IPS-NIHi7 (cell line): ENCODE measurements at regions not wholly inside any gene's neighbourhood (a gene's known extent, or its start where the extent isn't known, plus 50 kb on each side); places are given as distances from the start of the nearest gene placed in this dataset.

Source experiments
- DNase-seq: peaks from one replicate; pipeline ENCODE4 v3.0.0; 2012; ENCODE audit warnings: mixed read lengths; ENCODE audit errors: extremely low spot score

- DNase-seq, result no peak
Observed at GRCh38 chr14:28673056-28673455, 93.5 kb upstream of the FOXG1 start.

DNA sequence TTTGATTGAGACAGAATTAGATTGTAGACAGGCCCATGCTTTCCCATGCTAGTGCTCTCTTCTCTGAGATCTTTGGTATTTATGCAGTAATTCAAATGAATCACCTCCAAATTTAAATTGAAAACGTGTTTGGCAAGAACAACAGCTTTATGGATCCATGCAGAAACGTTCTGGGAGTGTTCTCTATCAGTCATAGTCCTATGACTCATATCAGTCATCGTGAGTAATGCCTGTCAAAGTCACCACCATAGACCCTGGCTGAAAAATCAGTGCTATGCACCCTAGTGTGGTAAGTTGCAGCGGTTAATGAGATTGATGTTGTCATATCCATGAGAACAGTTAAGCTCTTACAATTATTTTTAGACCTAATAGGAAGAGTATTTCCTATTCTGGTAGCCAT is 90.1 kb upstream of the FOXG1 start:
- DNase-seq, result no peak

GRCh38 chr14:28677381-28677780 is 89.2 kb upstream of the FOXG1 start:
- DNase-seq, result no peak

DNA sequence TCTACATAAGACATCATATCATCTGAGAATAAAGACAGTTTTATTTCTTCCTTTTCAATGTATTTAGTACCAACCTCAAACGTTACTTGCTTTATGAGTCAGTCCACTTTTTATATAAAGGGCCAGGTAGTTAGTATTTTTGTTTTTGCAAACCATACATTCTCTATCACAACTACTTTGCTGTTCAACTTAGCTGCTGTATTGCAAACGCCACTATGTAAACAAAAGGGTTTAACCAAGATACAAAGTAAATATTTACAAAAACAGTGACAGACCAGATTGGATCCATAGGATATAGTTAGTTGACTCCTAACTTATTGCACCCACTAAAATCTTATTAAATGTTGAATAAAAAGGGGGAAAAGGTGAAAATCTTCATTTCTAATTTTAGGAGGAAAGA is 87.7 kb upstream of the FOXG1 start:
- no peak for DNase-seq

DNA sequence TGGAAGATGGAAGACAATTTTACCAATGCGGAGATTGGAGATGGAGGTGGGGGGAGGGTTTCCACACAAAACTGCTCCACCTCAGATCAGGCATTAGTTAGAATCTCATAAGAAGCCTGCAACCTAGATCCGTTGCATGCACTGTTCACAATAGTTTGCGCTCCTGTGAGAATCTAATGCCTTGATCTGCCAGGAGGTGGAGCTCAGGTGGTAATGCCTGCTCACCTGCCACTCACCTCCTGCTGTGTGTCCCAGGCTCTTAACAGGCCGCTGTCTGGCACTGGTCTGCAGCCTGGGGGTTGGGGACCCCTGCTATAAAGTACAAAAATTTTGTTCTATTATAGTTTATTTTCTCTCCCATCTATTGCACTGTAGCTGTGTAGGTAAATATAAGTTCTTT is 84.9 kb upstream of the FOXG1 start:
- peak; percentile 18 for DNase-seq

DNA sequence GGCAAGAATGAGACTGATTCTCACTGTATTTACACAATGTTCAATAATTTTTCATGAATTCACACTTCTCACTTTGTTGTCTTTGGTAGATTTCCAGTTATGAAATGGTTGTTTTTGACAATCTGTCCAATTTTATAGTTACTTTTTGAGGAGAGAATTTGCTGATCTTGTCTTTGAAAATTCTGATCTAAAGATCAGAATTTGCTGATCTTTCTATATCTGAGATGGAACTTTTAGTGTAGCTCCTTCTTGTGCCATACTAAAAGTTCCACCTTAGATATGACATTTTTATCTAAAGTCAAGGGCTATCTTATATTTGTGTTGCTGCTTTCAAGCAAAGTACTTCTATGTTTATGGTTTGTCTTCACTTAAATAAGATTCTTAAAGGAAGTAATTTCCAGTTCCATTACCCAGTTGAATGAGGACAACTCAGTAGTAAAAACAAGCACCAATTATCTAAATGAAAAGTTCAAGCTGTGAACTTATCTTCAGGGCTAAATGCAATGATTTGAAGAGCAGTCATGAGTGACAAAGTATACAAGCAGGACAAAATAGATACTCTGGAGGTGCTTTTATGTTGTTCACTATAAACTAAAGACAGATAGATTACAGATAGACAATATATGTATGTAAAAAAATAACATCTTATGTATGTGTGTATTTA is 76.4 kb upstream of the FOXG1 start:
- DNase-seq, result no peak

GRCh38 chr14:28695109-28695508 is 71.5 kb upstream of the FOXG1 start:
- no peak for DNase-seq

- no peak for DNase-seq
Observed at GRCh38 chr14:28701733-28702132, 64.9 kb upstream of the FOXG1 start.

DNA sequence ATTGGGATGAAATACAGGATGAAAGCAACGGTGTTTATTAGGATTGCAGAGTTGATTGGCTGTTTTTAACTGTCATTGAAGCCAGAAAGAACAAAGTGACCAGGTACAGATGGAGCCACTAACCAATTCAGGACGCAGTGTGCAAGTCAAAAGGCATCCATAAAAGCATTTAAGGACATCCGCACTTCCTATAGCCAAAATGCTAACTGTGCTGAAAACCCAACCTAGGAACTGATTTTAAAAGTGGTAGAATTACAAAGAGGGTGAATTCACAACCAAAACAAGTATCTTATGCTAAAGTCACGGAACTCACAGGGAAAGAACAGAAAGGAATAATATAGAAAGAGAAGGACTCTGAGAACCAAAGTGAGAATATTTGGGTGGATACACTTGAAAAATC is 63.1 kb upstream of the FOXG1 start:
- no peak for DNase-seq

DNA sequence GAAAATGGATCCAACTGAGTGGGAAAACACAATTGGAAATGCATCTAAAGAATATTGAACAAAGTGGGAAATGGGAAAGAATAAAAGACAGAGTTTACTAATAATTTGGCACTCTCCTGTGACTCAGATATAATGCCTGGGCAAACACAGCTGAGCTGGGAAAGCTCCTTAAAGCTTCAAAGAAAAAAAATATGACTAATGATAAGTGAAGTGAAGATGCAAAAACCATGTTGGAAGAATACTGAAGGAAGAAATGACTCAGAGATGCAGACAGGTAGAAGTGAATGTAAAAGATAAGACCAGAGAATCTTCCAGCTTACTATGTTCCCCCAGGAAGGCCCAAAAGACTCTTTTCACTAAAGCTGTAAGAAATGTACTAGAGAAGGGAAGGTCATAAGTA is 62.4 kb upstream of the FOXG1 start:
- DNase-seq, result no peak

DNA sequence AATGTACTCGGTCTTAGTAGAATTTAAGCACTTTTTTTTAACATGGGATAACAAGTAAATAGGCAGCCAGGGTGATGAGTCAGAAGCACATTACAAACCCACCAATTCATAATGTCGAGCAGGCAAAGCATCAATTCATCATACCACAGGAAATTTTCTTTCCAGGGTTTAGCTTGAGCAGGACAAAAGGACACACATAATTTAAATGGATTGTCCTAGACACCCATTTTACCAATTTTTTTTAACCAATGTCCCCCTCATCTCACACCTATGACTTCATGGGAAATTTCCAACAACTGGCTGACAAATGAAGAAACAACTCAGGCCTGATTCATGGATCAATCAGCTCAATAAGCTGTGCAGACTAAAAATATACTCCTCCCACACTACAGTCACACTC is 58.8 kb upstream of the FOXG1 start:
- DNase-seq, result no peak

- DNase-seq, result peak; percentile 13
Observed at GRCh38 chr14:28709571-28710305, 56.8 kb upstream of the FOXG1 start.
